Esophagus muscularis mucosa (tissue), 4 donors: ENCODE measurements at regions not wholly inside any gene's neighbourhood (a gene's known extent, or its start where the extent isn't known, plus 50 kb on each side); places are given as distances from the start of the nearest gene placed in this dataset.

Experiments
- CTCF ChIP-seq, 3 experiments: fragments of 200-600 bp in 2 of 3; fragments of 450-650 bp in 1 of 3; sonication (generic) in 2 of 3; IDR thresholded peaks; one replicate each; pipeline ENCODE4 v1.5.1; 2017 to 2019; ENCODE audit warnings: antibody characterized with exemption in 3 of 3, mild to moderate bottlenecking in 2 of 3, moderate library complexity in 1 of 3
- EP300 ChIP-seq: sonication (generic); formaldehyde crosslinking; IDR thresholded peaks from one replicate; pipeline ENCODE4 v1.6.1; 2017; ENCODE audit warnings: antibody characterized with exemption
- POLR2A ChIP-seq: fragments of 450-650 bp; IDR thresholded peaks from one replicate; pipeline ENCODE4 v1.6.1; 2017; ENCODE audit warnings: antibody characterized with exemption, moderate library complexity, mild to moderate bottlenecking, low read depth
- POLR2AphosphoS5 ChIP-seq, 2 donors: sonication (generic); formaldehyde crosslinking; IDR thresholded peaks; one replicate each; pipeline ENCODE4 v1.6.1; 2017; ENCODE audit warnings: antibody characterized with exemption in 2 of 2

- no peak for TF ChIP-seq CTCF (IDR thresholded peaks at IDR 0.05)
- TF ChIP-seq POLR2AphosphoS5 (IDR thresholded peaks at IDR 0.05) = no peak
- no peak for TF ChIP-seq EP300
- no peak for TF ChIP-seq POLR2A
These were observed 124.0 kb upstream of the CSF3R start for GRCh38 chr1:36606641-36607262.
